ENCODE measurements at regions not wholly inside any gene's neighbourhood (a gene's known extent, or its start where the extent isn't known, plus 50 kb on each side); places are given as distances from the start of the nearest gene placed in this dataset.

DNA sequence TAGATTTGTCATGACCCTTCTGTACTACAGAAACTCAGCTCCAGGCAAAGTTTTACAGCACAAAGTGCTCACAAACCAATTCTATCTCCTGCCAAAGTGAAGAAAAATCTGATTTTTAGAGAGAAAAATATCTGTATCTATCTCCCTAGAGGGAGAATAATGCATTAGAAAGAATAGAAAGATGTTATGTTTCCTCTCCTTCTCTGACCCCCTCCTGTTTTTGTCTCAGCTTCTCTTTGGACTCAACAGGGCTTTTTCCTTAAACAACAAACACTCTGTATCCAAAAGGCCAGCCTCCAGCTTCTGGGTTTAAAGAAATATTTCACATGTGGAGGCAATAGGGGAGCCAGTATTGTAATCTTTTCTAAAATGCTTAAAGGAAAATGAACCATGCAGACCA is 627.4 kb downstream of the REEP3 start (continued):
- TF ChIP-seq ZNF350 (tag by site-specific recombination; IDR thresholded peaks at IDR 0.05) (no peak), ZNF664 (tag by site-specific recombination; IDR thresholded peaks at IDR 0.05) (no peak), ZNF596 (tag by site-specific recombination; IDR thresholded peaks at IDR 0.05) (no peak)
- TF ChIP-seq, protein P1, sequence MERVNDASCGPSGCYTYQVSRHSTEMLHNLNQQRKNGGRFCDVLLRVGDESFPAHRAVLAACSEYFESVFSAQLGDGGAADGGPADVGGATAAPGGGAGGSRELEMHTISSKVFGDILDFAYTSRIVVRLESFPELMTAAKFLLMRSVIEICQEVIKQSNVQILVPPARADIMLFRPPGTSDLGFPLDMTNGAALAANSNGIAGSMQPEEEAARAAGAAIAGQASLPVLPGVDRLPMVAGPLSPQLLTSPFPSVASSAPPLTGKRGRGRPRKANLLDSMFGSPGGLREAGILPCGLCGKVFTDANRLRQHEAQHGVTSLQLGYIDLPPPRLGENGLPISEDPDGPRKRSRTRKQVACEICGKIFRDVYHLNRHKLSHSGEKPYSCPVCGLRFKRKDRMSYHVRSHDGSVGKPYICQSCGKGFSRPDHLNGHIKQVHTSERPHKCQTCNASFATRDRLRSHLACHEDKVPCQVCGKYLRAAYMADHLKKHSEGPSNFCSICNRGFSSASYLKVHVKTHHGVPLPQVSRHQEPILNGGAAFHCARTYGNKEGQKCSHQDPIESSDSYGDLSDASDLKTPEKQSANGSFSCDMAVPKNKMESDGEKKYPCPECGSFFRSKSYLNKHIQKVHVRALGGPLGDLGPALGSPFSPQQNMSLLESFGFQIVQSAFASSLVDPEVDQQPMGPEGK (tag by site-specific recombination; IDR thresholded peaks at IDR 0.05) = no peak
- TF ChIP-seq, protein P2, sequence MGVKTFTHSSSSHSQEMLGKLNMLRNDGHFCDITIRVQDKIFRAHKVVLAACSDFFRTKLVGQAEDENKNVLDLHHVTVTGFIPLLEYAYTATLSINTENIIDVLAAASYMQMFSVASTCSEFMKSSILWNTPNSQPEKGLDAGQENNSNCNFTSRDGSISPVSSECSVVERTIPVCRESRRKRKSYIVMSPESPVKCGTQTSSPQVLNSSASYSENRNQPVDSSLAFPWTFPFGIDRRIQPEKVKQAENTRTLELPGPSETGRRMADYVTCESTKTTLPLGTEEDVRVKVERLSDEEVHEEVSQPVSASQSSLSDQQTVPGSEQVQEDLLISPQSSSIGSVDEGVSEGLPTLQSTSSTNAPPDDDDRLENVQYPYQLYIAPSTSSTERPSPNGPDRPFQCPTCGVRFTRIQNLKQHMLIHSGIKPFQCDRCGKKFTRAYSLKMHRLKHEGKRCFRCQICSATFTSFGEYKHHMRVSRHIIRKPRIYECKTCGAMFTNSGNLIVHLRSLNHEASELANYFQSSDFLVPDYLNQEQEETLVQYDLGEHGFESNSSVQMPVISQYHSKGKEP (tag by site-specific recombination; IDR thresholded peaks at IDR 0.05) = no peak

DNA sequence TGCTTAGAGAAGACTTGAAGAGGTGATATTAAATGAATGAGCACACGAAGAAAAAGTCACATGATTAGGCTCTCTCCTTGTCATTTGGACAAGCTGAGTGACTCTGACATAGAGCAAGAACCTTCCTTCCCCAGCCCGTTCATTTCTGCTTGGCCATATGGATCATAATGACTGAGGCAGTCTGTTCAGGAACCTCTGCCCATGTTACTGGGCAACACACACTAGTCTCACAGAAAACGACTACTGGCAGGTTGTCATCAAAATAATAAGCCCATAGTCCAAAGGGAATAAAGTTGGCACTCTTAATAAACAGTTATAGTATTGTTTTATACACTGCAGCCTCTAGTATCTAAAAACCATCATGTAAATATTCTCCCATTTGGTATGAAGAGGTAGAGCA is 635.0 kb downstream of the REEP3 start:
- H3K36me3 ChIP-seq (ENCODE audit: control insufficient read depth in 2 of 2, insufficient read depth in 1 of 2, low read length in 2 of 2) = no peaks in the 10 kb centered on the region
- ChIA-PET CTCF (no interaction called here), POLR2A (no interaction called here)
- H3K4me3 ChIP-seq (ENCODE audit: low read depth, low read length) = no peak overlapping the region
- no peak for TF ChIP-seq KLF9 (tag by site-specific recombination; IDR thresholded peaks at IDR 0.05; ENCODE audit: low read depth)
- no peak for TF ChIP-seq GFI1B (tag by site-specific recombination; IDR thresholded peaks at IDR 0.05)
- no peak for TF ChIP-seq ZNF555 (tag by site-specific recombination; conservative IDR thresholded peaks at IDR 0.05)
- no peak for TF ChIP-seq KLF16 (tag by site-specific recombination; IDR thresholded peaks at IDR 0.05)
- TF ChIP-seq ZNF629 (tag by site-specific recombination; IDR thresholded peaks at IDR 0.05) = no peak
- TF ChIP-seq, protein P3, sequence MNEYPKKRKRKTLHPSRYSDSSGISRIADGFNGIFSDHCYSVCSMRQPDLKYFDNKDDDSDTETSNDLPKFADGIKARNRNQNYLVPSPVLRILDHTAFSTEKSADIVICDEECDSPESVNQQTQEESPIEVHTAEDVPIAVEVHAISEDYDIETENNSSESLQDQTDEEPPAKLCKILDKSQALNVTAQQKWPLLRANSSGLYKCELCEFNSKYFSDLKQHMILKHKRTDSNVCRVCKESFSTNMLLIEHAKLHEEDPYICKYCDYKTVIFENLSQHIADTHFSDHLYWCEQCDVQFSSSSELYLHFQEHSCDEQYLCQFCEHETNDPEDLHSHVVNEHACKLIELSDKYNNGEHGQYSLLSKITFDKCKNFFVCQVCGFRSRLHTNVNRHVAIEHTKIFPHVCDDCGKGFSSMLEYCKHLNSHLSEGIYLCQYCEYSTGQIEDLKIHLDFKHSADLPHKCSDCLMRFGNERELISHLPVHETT (tag by site-specific recombination; IDR thresholded peaks at IDR 0.05) = no peak
- TF ChIP-seq GLIS2 (tag by site-specific recombination; IDR thresholded peaks at IDR 0.05) = no peak
- no peak for TF ChIP-seq ZBTB11 (tag by site-specific recombination; conservative IDR thresholded peaks at IDR 0.05; ENCODE audit: low read depth)
- TF ChIP-seq, protein P4, sequence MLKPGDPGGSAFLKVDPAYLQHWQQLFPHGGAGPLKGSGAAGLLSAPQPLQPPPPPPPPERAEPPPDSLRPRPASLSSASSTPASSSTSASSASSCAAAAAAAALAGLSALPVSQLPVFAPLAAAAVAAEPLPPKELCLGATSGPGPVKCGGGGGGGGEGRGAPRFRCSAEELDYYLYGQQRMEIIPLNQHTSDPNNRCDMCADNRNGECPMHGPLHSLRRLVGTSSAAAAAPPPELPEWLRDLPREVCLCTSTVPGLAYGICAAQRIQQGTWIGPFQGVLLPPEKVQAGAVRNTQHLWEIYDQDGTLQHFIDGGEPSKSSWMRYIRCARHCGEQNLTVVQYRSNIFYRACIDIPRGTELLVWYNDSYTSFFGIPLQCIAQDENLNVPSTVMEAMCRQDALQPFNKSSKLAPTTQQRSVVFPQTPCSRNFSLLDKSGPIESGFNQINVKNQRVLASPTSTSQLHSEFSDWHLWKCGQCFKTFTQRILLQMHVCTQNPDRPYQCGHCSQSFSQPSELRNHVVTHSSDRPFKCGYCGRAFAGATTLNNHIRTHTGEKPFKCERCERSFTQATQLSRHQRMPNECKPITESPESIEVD (tag by site-specific recombination; IDR thresholded peaks at IDR 0.05) = no peak
- no peak for TF ChIP-seq ZNF677 (tag by site-specific recombination; IDR thresholded peaks at IDR 0.05)
- no peak for TF ChIP-seq KLF17 (tag by site-specific recombination; IDR thresholded peaks at IDR 0.05)
- TF ChIP-seq ZNF112 (tag by site-specific recombination; IDR thresholded peaks at IDR 0.05) = no peak
- H3K27ac ChIP-seq (ENCODE audit: extremely low read depth, low read depth, low read length) = no peak overlapping the region
- no peaks in the 10 kb centered on the region for H3K4me1 ChIP-seq (ENCODE audit: control insufficient read depth, insufficient read depth, low read length)
- no peaks in the 10 kb centered on the region for H3K9me3 ChIP-seq (ENCODE audit: control insufficient read depth, insufficient read depth, low read depth, low read length)
